ENCODE measurements at regions not wholly inside any gene's neighbourhood (a gene's known extent, or its start where the extent isn't known, plus 50 kb on each side); places are given as distances from the start of the nearest gene placed in this dataset.

DNA sequence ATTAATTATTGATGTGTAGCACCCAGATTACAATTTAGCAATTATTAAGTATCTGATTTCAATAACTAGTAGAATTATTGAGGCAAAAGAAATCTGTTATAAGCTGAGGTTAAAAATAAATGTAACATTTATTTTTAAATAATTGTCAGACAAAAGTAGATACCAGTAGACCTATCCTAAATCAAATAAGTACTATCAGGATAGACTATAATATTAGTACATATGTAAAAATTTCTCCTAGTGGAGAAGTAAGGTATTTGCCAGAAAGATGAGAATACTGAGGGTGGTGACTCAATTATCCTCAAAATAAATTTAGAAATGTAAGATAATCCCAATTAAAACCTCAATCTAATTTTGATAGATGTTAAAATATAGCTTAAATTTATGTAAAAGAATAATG lies 377.8 kb upstream of the CHRM3 start:
- DNase-seq (ENCODE audit: low spot score) = no peak

DNA sequence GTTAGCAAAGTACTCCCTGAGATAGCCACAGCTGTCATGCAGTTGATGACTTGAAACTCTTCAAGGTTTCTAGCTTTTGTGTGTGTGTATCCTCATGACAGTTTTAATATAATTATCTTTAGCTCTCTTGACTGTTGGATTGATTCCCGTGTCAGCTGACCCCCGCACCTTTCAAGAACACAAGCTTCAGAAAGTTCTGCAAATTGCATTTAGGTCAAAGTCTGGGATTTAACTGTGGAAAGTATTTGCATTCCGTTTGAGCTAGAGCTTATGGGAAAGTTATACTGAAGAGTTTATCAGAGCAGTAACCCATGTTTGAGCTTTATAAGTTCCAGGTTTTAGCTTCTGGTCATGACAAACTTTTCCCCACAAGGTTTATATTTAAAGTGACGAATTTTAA lies 380.1 kb upstream of the CHRM3 start:
- no peak for DNase-seq (ENCODE audit: low spot score)

DNA sequence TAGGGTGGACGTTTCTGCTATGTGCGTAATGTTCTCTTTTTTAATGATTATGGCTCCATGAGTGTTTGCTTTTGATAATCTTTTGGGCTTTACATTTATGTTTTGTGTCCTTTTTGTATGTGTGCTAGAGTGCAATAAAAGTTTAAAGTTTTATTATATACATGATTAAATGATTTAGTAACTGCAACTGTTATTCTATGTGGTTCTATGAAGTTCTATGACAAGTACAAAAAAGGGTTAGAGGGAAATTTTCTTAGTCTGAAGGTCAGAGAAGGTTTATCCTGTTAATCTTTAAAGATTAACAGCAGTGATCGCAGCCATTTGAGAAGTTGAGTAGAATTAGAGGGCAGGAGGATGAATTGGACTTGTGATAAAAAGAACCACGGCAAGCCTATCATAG lies 386.4 kb upstream of the CHRM3 start:
- no peak for DNase-seq (ENCODE audit: low spot score)

DNA sequence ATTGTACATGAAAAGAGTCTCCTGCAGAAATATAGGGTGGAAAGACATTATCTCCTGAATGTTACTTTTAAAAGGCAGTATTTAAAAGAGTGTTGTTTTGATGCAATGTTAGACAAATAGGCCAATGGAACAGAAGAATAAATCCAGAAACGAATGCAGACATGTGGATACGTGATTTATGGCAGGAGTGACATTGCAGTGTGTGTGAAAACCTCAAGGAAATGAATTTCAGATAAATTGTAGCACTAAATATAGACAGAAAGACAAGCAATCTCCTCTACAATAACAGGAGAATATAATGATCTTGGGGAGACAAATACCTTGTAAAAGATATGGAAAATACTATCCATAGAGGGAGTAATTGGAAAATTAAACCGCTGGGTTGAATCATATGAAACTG lies 387.8 kb upstream of the CHRM3 start:
- DNase-seq (ENCODE audit: low spot score) = no peak

DNA sequence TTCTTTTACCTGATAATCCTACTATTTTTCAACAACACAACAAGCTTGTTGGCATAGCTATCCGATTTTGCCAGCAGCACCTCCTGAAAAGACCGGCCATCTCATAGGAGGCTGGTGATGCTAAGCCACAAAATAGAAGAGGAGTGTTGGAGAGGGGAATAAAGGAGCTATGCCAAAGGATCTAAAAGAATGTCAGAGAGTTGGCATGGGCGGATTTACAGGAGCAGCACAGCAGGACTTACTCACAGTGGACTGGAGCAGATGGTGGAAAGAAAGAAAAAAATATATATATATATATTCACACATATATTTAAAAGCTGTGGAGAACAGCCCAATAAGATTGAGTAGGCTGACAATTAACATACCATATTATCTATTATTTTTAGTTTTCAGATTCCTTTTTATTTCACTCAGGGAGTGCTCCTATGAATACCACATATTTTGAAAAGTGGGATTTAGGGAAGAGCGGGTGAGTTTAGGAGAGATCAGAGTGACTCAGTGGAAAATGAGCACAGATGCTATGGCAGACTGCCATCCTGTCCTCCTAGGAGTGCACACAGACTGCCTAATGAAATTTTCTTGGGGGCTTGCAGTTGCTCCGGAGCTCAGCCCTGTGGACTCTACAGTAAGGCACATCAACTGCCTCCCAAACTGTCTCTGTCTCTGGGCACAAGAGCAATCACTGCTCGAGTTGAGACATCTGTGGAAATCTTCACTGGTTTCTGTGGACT lies 394.4 kb upstream of the CHRM3 start:
- no peak for DNase-seq (ENCODE audit: low spot score)

DNA sequence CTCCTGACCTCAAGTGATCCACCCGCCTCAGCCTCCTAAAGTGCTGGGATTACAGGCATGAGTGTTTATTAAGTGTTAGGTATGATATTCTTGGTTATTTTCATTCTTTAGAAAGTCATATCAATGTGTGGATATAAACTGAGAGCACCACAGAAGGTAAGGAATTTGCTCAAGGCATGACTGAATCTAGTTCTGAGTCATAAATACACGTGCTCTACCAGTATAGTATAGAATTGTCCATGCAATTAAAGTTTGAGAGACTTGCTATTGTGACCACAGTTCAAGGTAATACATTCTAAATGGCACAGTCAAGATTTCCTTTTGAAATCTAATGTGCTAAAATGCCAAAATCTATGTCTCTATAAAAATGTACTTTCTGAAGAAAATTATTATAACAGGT lies 401.1 kb upstream of the CHRM3 start:
- DNase-seq (ENCODE audit: low spot score) = no peak

DNA sequence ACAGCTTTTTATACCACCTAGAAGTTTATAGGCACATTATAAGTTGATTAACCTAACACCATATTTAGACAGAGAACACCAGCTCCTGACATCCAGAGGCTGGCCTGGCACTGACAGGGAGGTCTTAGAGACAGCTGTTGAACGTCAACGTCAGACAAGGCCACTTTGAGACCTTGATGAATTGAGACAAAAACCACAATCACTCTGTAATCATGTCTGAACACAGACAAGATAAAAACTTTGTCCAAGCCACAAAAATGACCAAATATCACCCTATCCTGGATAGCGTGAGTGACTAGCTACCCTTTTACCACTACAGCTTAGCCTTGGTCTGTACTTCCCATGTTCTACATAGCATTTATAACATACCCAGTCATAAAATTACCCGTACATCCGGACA lies 403.6 kb upstream of the CHRM3 start:
- no peak for DNase-seq (ENCODE audit: low spot score)

DNA sequence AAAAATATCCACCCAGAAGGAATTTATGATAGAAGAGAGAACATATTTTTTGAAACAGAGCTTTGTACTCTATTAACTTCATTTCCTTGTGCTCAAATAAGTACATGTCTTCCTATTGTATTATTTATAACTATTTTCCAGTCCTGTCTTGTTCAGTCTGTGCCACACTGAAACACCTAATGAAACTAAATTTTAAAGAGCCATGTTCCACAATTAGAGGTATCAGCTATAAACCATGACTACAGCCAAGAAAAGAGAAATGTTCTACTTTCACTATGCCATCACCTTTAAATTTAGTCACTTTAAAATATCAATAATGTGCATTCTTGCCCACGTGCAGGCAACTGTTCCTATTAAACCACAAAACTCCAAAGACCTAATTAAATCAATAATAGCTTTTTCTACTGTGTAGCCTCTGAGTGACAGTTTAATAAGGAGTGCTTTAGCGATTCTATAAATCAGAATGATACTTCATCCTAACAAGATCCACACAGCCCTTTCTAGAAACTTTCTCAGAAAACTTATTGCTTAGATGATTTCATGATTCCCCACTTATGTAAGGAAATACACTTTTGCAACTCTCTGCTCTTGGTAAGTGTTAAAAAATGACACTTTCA lies 404.9 kb upstream of the CHRM3 start:
- no peak for DNase-seq (ENCODE audit: low spot score)

DNA sequence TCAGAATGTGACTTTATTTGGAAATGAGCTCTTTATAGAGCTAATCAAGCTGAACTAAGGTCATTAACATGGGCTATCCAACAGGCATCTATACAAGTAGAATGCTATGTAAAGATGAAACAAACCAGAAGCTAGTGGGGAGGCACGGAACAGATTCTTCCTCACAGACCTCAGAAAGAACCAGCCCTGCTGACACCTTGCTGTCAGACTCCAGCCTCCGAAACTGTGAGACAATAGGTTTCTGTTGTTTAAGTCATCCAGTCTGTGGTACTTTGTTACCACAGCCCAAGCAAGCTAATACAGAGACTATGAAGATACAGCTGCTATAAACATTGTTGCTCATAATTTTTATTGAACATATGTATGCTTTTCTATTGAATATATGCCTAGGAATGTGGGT lies 406.3 kb upstream of the CHRM3 start:
- no peak for DNase-seq (ENCODE audit: low spot score)

DNA sequence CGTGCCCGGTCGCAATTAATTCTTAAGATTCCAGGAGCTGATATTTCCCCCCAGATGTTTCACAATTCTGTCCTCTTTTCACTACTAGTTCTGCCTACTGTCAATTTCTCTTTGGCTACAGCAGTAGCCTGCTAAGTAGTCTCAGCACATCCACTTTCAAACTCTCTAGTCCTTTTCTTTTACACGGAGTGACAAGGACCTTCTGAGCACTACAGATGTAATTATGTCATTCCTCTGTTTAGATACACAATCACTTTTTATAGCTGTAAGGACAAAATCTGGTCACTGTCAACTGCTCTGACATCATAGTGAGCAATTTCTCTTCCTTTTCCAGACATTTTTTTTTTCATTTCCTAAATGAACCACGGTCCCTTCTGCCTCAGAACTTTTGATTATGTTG lies 421.7 kb upstream of the CHRM3 start:
- DNase-seq (ENCODE audit: low spot score) = no peak

DNA sequence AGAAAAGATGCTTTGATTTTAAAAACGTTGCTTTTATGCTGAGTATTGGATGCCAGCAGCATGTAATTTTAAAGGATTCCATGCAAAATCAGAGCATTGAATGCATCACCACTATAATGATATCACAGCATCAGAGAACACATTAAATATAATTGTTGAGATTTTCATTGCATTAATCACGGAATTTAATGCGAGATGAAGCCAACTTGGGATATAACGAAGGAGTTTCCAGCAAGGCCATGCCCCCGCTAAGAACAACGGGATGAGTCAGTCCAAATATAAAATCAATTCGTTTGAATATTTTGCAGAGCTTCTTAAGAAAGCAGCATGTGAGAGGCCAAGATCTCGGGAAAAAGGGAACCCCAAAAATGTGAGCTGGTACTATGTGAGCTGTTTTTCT lies 423.4 kb upstream of the CHRM3 start:
- no peak for DNase-seq (ENCODE audit: low spot score)

DNA sequence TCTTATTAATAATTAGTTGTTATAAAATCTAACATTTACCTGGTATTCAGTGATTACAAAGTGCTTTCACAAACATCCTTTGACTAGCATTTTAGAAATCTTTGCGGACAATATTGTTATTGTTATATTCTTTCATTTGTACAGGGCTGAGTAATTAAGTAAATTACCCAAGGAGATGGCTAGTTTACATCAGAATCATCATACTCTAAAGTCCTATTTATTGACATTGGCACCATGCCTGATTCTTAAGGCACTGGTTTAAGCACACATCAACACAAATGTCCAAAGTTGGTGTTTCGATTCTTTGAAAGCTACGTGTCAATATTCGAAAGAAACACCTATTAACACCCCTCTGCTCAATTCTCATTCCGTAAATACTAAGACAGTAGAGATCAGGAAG lies 424.6 kb upstream of the CHRM3 start:
- no peak for DNase-seq (ENCODE audit: low spot score)

DNA sequence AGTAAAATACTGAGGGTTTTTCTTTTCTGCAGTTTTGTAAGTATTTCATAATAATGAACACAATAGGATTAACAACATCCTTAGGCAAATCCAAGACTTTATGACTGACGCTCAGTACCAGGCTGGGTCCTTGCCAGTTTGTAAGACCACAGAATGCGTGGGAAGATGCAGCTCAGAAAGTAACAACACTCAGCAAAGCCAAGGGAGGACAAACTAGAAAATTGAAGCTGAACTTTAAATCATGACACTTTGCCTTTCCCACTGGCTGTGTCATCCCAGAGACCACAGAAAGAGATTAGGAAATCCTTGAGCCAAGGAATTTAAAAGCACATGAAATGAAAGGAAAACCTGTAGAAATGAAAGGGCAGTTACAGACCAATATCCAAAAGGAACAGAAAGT lies 426.3 kb upstream of the CHRM3 start:
- DNase-seq (ENCODE audit: low spot score) = no peak

DNA sequence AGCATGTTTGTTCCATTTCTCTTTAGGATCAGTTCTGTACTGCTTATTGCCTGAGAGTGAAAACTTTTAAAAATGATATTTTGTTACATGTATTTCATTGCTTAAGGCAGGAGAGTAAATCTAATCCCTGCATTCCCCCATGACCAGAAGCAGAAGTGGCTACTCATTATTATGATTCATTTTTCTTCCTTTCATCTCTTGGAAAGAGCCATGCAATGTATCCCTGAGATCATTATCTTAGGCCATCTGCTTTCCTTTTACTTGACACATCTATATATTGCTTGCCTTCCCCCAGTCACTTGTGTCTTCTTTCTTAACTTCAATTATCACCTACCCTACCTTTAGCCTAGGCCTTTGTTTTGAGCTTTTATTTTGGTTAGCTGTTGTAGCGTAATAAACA lies 430.4 kb upstream of the CHRM3 start:
- DNase-seq (ENCODE audit: low spot score) = no peak

DNA sequence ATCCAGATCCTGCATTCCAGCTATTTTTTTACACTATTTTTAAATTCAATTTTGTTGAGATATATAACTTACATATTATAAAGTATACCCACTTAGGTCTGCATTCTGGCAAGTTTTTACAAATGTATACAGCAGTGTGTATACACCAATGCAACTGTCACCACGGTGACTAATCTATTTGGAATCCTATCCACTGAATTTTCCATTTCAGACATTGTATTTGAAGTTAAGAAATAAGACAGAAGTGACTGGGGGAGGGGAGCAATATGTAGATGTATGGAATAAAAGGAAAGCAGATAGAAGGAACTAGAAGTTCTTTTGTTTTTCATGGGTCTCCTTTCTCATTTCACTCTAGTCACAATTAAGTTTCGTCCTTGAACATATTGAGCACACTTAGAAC lies 431.5 kb upstream of the CHRM3 start:
- DNase-seq (ENCODE audit: low spot score) = no peak

DNA sequence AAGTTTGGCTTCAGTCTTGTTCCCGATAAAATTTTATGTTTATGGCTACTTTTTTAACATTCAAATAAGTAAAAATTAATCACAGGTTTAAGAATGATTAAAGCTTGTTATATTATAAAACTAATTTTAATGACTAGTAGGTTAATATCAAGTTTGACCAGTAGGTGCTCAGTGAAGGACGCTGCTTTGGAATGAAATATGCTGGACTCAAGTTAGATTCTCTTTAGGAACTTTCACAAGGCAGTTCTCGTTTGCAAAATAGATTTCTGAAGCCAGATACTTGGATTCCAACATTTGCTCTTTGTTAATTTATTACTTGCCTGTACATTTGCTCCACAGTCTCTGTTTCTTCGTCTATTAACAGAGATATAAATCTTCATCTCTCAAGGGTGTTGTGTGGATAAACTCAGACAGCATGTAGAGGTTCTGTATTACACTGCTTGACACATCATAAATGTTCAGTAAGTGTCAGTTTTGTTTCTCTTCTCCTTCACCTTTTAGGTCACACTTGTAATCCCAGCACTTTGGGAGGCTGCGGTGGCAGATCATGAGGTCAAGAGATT lies 432.8 kb upstream of the CHRM3 start:
- no peak for DNase-seq (ENCODE audit: low spot score)

DNA sequence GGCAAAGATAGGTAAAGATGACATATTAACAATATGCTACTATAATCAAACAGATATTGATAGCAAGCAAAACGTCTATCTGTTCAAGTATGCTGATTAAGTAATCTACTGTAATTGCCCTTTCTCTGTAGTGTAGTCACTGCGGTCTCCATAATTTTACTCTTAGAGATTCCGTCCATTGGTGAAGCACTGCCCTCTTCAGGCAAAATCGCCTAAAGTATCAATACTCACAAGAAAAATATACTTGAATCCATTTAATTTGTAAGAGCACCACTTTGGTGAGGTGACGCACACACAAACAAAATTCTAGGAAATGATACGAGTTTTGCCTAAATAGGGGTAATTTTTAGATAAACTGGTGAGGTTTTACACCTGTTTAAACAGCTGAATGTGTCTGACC lies 434.6 kb upstream of the CHRM3 start:
- DNase-seq (ENCODE audit: low spot score) = no peak

DNA sequence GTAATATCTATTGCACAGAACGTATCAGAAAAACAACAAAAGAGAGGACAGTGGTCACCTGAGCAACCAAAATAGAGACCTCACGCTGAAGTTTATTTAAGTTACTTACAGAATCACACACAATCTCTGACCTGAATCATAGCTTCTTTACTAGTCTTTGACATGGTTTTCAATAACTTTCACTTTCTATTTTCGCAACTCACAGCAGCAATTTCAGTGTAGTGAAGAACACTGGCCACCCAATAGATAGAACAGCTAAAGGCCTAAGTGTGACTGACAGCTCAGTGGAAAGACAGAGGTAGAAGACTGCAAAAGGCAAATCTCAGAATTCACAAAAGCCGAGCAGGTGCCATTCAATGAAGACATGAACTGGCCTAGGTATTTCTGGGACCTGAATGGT lies 435.6 kb upstream of the CHRM3 start:
- DNase-seq (ENCODE audit: low spot score) = no peak

DNA sequence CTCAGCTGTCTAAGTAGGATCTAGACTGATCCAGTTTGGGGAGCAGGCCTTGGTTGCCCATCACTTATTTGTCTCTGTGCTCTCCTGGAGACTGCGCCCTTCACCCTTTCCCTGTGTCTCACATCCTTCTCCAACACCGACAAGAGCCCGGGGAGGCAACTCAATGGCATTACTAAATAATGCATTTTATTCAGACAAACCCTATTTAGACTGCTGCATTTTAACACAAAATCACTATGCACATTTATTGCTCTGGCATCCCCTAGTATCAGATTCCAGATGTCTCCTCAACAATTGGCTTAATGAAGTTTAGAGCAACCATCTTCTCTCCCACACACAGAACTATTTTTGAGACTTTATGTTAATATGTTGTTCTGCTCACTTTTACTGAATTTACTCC lies 436.4 kb upstream of the CHRM3 start:
- no peak for DNase-seq (ENCODE audit: low spot score)

DNA sequence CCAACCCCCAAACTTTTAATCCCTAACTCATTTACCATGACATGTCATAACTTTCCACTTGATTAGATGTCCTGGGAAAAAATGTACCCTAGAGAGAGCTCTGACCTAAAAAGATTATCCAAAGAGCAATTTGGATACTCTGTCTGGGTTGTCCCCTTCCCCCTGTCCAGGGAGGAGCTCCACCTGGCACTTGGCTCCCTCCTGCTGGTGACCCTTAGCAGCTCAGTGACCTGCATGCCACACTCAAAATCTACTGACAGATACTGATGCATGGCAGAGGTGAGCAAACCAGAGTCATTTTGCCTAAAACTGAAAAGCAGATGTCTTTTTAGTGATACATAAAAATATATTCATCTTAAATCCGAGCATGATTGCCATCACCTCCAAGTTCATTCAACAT lies 442.3 kb upstream of the CHRM3 start:
- no peak for DNase-seq (ENCODE audit: low spot score)

DNA sequence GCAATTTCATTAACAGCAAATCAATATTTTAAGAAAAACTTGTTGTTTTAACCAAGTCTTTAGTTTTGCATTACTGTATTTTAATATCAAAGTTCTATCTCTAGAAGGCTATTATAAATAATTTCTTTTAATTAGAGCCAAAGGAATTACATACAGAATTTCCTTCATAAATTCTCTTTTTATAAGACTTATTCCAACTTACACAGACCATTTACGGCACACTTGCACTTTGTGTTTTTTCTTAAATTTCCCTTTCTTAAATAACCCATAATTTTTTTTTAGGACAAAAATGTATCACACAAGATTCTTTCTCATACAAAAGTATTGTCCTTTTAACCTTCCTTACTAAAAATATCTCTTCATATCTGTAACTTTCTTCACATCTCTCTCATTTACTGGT lies 458.5 kb upstream of the CHRM3 start:
- DNase-seq (ENCODE audit: low spot score) = no peak

DNA sequence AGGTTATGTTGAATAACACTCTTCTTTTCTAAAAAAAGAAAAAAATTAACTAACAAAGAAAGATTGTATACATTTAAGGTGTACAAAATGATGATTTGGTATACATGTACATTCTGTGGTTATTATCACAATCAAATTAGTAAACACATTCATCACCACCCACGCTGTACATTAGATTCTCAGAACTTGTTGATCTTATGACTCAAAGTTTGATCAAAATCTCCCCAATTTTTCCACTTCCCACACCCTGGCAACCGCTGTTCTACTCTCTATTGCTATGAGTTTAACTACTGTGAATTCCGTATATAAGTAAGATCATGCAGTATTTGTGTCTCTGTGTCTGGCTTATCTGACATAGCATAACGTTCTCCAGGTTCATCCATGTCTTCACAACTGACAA lies 469.5 kb upstream of the CHRM3 start:
- no peak for DNase-seq (ENCODE audit: low spot score)

DNA sequence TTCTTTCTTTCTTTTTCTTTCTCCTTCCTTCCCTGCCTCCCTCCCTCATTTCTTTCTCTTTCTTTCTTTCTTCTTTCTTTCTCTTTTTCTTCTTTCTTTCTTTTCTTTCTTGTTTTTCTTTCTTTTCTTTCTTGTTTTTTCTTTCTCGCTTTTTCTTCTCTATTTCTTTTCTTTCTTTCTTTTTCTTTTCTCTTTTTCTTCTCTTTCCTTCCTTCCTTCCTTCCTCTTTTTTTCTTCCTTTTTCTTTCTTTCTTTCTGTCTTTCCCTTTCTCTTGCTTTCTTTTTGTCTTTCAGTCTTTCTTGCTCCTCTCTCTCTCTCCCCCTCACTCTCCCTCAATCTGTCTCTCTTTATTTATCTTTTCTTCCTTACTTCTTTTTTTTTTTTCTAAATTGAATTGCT lies 472.0 kb upstream of the CHRM3 start:
- DNase-seq (ENCODE audit: low spot score) = no peak

DNA sequence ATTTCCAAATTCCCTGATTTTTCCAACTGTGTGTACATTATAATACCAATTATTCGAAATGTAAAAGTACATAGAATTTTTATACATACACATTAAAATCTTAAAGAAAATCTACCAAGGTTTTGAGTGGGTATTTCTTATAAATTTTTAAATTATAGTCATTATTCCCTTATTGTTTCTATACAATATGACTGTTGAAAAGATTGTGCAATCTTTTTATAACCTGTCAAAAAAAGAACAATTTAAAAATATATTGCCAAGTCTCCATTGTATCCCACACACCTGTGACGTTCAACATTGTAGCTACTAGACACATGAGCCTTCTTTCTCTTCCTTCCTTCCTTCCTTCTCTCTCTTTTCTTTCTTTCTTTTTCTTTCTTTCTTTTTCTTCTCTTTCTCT lies 473.2 kb upstream of the CHRM3 start:
- no peak for DNase-seq (ENCODE audit: low spot score)

Data from CD4-positive, alpha-beta T cell treated with Interleukin-15 for 4 hours (primary cell).